GM10248 (cell line): ENCODE measurements at regions not wholly inside any gene's neighbourhood (a gene's known extent, or its start where the extent isn't known, plus 50 kb on each side); places are given as distances from the start of the nearest gene placed in this dataset.

Experiments used
- CTCF ChIA-PET: fragments of 300-600 bp; sonication (Branson Sonifier 250); formaldehyde crosslinking; extraction: SDS; loops from one replicate; lab custom pipeline; 2021; ENCODE audit warnings: antibody characterized with exemption; lab: Yijun Ruan, JAX
- POLR2A ChIA-PET: fragments of 350-650 bp; sonication (Branson Sonifier 250); formaldehyde crosslinking; extraction: SDS; loops from one replicate; lab custom pipeline; 2020; ENCODE audit warnings: antibody characterized with exemption; lab: Yijun Ruan, JAX
- DNase-seq: peaks from one replicate; pipeline ENCODE4 v3.0.0; 2012; ENCODE audit errors: extremely low spot score
- CTCF ChIP-seq: IDR thresholded peaks from 2 replicates; pipeline ENCODE4 v1.5.1; 2012; ENCODE audit warnings: mild to moderate bottlenecking, low read depth; ENCODE audit errors: extremely low read depth, missing control alignments, control extremely low read depth

- DNase-seq, result no peak
- CTCF ChIA-PET, result no interaction called here
- POLR2A ChIA-PET, result no interaction called here
- TF ChIP-seq CTCF, result no peak
Observed at GRCh38 chr14:26928019-26928418, 330.2 kb upstream of the NOVA1 start.

- DNase-seq, result no peak
- ChIA-PET CTCF (no interaction called here), POLR2A (no interaction called here)
- TF ChIP-seq CTCF, result no peak
Observed at GRCh38 chr14:26929361-26929760, 331.5 kb upstream of the NOVA1 start.

GRCh38 chr14:26930576-26930975 lies 332.7 kb upstream of the NOVA1 start:
- POLR2A ChIA-PET, result no interaction called here
- CTCF ChIA-PET, result no interaction called here
- no peak for TF ChIP-seq CTCF
- no peak for DNase-seq

GRCh38 chr14:26932606-26933005 lies 334.8 kb upstream of the NOVA1 start:
- TF ChIP-seq CTCF, result no peak
- POLR2A ChIA-PET, result no interaction called here
- CTCF ChIA-PET, result no interaction called here
- no peak for DNase-seq

GRCh38 chr14:26933431-26933830 lies 335.6 kb upstream of the NOVA1 start:
- TF ChIP-seq CTCF, result no peak
- ChIA-PET POLR2A (no interaction called here), CTCF (no interaction called here)
- DNase-seq, result no peak

- no peak for DNase-seq
- TF ChIP-seq CTCF, result no peak
- CTCF ChIA-PET, result no interaction called here
- POLR2A ChIA-PET, result no interaction called here
Observed at GRCh38 chr14:26934151-26934550, 336.3 kb upstream of the NOVA1 start.

GRCh38 chr14:26935733-26936132 lies 337.9 kb upstream of the NOVA1 start:
- DNase-seq, result no peak
- ChIA-PET CTCF (no interaction called here), POLR2A (no interaction called here)
- TF ChIP-seq CTCF, result no peak
